Fibroblast of villous mesenchyme (primary cell): ENCODE measurements at regions not wholly inside any gene's neighbourhood (a gene's known extent, or its start where the extent isn't known, plus 50 kb on each side); places are given as distances from the start of the nearest gene placed in this dataset.
A peak's percentile ranks its signal among the peaks of the same experiment; 100 is the strongest.

Source experiments
- DNase-seq: peaks from one replicate; pipeline ENCODE4 v3.0.0-alpha.2; 2010; ENCODE audit warnings: low read depth
- H3K4me3 ChIP-seq: 2 replicates; pipeline ENCODE4 v1.5.1; 2011; ENCODE audit warnings: low read depth, mild to moderate bottlenecking, low read length
- CTCF ChIP-seq: IDR thresholded peaks from 2 replicates; pipeline ENCODE4 v1.5.1; 2012; ENCODE audit warnings: low read depth, mild to moderate bottlenecking, low read length; ENCODE audit not compliant: insufficient read depth

DNA sequence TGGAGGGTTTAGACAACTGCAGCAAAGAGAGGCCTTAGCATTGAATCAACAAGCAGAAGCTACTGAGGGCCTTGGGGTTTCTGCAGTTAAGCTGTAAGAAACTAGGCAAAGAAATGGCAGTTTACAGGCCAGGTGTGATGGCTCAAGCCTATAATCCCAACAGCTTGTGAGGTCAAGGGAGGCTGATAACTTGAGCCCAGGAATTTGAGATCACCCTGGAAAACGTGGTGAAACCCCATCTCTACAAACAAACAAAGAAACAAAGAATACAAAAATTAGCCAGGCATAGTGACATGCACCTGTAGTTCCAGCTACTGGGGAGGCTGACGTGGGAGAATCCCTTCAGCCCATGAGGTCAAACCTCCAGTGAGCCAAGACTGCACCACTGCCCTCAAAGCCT lies 421.6 kb upstream of the CHST9 start:
- no peak for TF ChIP-seq CTCF
- no peak overlapping the region for H3K4me3 ChIP-seq
- DNase-seq, result no peak

DNA sequence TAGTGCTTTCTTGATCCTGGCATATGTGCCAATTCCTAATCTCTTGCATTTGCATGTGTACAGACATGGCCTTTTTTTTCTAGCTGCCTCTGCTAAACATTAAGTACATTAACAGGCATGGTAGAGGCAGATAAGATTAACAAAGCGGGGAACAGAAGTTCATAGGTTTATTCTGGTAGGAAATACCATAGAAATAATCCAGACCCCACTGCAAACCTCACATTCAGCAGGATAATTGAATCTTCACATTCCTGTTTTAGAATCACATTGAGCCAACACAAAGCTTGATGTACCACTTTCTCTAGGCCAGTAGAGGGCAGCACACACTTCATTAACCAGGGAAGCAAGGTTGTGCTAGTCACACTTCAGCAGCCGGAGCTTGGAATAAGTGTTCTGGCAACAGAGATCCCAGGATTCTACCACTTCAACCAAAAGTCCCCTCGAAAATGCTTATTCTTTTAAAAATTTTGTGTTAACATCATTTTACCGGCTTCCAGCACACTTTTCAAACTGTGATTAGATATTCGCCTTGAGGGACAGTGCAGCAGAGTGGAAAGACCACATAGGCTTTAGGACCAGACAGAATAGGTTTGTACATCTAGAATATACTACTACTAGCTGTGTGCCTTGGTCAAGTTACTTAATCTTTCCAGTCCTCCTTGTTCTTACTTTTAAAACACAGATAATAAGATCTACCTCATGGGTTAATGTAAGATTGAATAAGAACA lies 420.2 kb upstream of the CHST9 start:
- peak; percentile 90 for TF ChIP-seq CTCF
- DNase-seq, result peak; percentile 72
- H3K4me3 ChIP-seq, result no peak overlapping the region

DNA sequence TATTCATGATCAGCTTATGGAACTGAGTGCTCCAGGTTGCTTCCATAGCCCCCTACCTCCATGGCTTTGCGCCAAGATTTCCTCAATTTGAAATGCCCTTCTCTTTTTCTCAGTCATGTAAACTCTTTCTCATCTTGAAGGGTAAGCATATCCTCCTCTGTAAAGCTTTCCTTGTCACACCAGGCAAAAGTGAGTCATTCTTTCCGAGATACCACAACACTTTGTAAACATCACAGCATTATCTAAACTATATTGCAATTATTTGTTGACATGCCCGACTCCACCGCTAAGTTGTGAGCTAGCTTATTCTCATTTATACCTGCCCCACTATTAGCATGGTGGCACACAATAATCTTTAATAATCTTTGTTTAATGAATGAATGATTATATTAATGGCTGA lies 419.5 kb upstream of the CHST9 start:
- no peak for TF ChIP-seq CTCF
- peak; percentile 51 for DNase-seq
- no peak overlapping the region for H3K4me3 ChIP-seq

- TF ChIP-seq CTCF, result no peak
- no peak overlapping the region for H3K4me3 ChIP-seq
- DNase-seq, result no peak
Observed at GRCh38 chr18:27602092-27602491, 417.0 kb upstream of the CHST9 start.

GRCh38 chr18:27600245-27600644 lies 415.1 kb upstream of the CHST9 start:
- no peak for TF ChIP-seq CTCF
- DNase-seq, result no peak
- H3K4me3 ChIP-seq, result no peak overlapping the region

GRCh38 chr18:27599202-27599829 lies 414.2 kb upstream of the CHST9 start:
- DNase-seq, result peak; percentile 36
- H3K4me3 ChIP-seq, result no peak overlapping the region
- peak; percentile 95 for TF ChIP-seq CTCF
